Testis (tissue), 2 donors: ENCODE measurements at regions not wholly inside any gene's neighbourhood (a gene's known extent, or its start where the extent isn't known, plus 50 kb on each side); places are given as distances from the start of the nearest gene placed in this dataset.
"Not testable (repeated sequence)": the region's sequence is repeated elsewhere in the genome, so short reads cannot be mapped to it uniquely, and the experiment has no call there.

Source experiments
- DNase-seq: peaks from one replicate; pipeline ENCODE4 v3.0.0-alpha.2; 2019
- H3K27ac ChIP-seq, 2 donors: fragments of 200-600 bp; sonication (generic); one replicate each; pipeline ENCODE4 v1.5.1; 2019
- H3K27me3 ChIP-seq: fragments of 200-600 bp; sonication (generic); one replicate; pipeline ENCODE4 v1.5.1; 2019
- H3K36me3 ChIP-seq: fragments of 200-600 bp; sonication (generic); one replicate; pipeline ENCODE4 v1.5.1; 2017; ENCODE audit warnings: low read depth; ENCODE audit errors: missing control alignments
- H3K4me1 ChIP-seq: fragments of 200-600 bp; sonication (generic); one replicate; pipeline ENCODE4 v1.5.1; 2019
- H3K4me3 ChIP-seq, 2 donors: fragments of 200-600 bp; sonication (generic); one replicate each; pipeline ENCODE4 v1.5.1; 2017 to 2019
- H3K9me3 ChIP-seq: fragments of 200-600 bp; sonication (generic); one replicate; pipeline ENCODE4 v1.5.1; 2017
- CTCF ChIP-seq, 3 experiments: fragments of 450-650 bp in 2 of 3; fragments of 200-600 bp in 1 of 3; sonication (generic) in 1 of 3; IDR thresholded peaks; one replicate each; pipeline ENCODE4 v1.5.1; 2016 to 2019; ENCODE audit warnings: antibody characterized with exemption in 3 of 3, mild to moderate bottlenecking in 2 of 3, moderate library complexity in 1 of 3
- POLR2A ChIP-seq: fragments of 450-650 bp; IDR thresholded peaks from one replicate; pipeline ENCODE4 v1.6.1; 2017; ENCODE audit warnings: antibody characterized with exemption, mild to moderate bottlenecking, moderate library complexity
- WGBS, 2 donors: methylation state at CpG; one replicate each; pipeline ENCODE4 v1.1.5; 2018; 5-methylcytosine and 5-hydroxymethylcytosine counted together
- intact Hi-C: fragments of 100-400 bp; cut with DNase I; formaldehyde crosslinking; loops from one replicate; pipeline ENCODE4 v1.15.1; 2023; ENCODE audit warnings: low total_unique reads

GRCh38 chr5:118578093-118578492 lies 410.3 kb downstream of the DTWD2 start:
- WGBS, 2 donors, result 26 to 49% methylated on average over 3 of the region's 3 CpGs
- no peaks in the 10 kb centered on the region for H3K27me3 ChIP-seq
- no peak overlapping the region for H3K4me3 ChIP-seq
- no peaks in the 10 kb centered on the region for H3K9me3 ChIP-seq
- DNase-seq, result peak; percentile 43
- H3K27ac ChIP-seq, result no peak overlapping the region
- TF ChIP-seq POLR2A, result no peak
- TF ChIP-seq CTCF (IDR thresholded peaks at IDR 0.05), result no peak
- H3K36me3 ChIP-seq, result no peaks in the 10 kb centered on the region
- H3K4me1 ChIP-seq, result peaks cover 8% of the 10 kb centered on the region
- intact Hi-C loops, result no loop called here

- WGBS, 2 donors, result 28 to 68% methylated on average over 1 of the region's 1 CpG
- no peaks in the 10 kb centered on the region for H3K27me3 ChIP-seq
- no peak for DNase-seq
- H3K4me1 ChIP-seq, result peaks cover 8% of the 10 kb centered on the region
- no peaks in the 10 kb centered on the region for H3K9me3 ChIP-seq
- H3K27ac ChIP-seq, result no peak overlapping the region
- intact Hi-C loops, result no loop called here
- no peaks in the 10 kb centered on the region for H3K36me3 ChIP-seq
- no peak for TF ChIP-seq POLR2A
- no peak for TF ChIP-seq CTCF (IDR thresholded peaks at IDR 0.05)
- H3K4me3 ChIP-seq, result no peak overlapping the region
Observed at GRCh38 chr5:118577621-118578020, 410.7 kb downstream of the DTWD2 start.

- 91 to 94% methylated on average over 2 of the region's 2 CpGs for WGBS, 2 donors
- intact Hi-C loops, H3K4me3 ChIP-seq, H3K36me3 ChIP-seq, H3K9me3 ChIP-seq, H3K27me3 ChIP-seq, H3K4me1 ChIP-seq, H3K27ac ChIP-seq, DNase-seq: not testable (repeated sequence)
Observed at GRCh38 chr5:118570276-118570675, 418.1 kb downstream of the DTWD2 start.

- H3K4me1 ChIP-seq, H3K4me3 ChIP-seq, DNase-seq, intact Hi-C loops, H3K27ac ChIP-seq, H3K36me3 ChIP-seq, H3K9me3 ChIP-seq, H3K27me3 ChIP-seq: not testable (repeated sequence)
- 95 to 100% methylated on average over 1 of the region's 1 CpG for WGBS, 2 donors
Observed at GRCh38 chr5:118569596-118569995, 418.8 kb downstream of the DTWD2 start.

- no peaks in the 10 kb centered on the region for H3K4me1 ChIP-seq
- no peak overlapping the region for H3K27ac ChIP-seq
- H3K27me3 ChIP-seq, result no peaks in the 10 kb centered on the region
- no peaks in the 10 kb centered on the region for H3K36me3 ChIP-seq
- DNase-seq, result no peak
- intact Hi-C loops, result no loop called here
- TF ChIP-seq CTCF (IDR thresholded peaks at IDR 0.05), result no peak
- TF ChIP-seq POLR2A, result no peak
- no peak overlapping the region for H3K4me3 ChIP-seq
- H3K9me3 ChIP-seq, result no peaks in the 10 kb centered on the region
- WGBS, 2 donors, result 88% methylated on average over 12 of the region's 12 CpGs
Observed at GRCh38 chr5:118565335-118565971, 422.9 kb downstream of the DTWD2 start.

GRCh38 chr5:118561971-118562370 lies 426.4 kb downstream of the DTWD2 start:
- Histone ChIP-seq H3K27ac (no peak overlapping the region), H3K36me3 (no peaks in the 10 kb centered on the region), H3K27me3 (no peaks in the 10 kb centered on the region), H3K9me3 (no peaks in the 10 kb centered on the region), H3K4me3 (no peak overlapping the region), H3K4me1 (no peaks in the 10 kb centered on the region)
- TF ChIP-seq CTCF (IDR thresholded peaks at IDR 0.05), result no peak
- no peak for TF ChIP-seq POLR2A
- intact Hi-C loops, result no loop called here
- WGBS, 2 donors, result 81 to 85% methylated on average over 3 of the region's 3 CpGs
- no peak for DNase-seq
